IMR-90 (cell line): ENCODE measurements at regions not wholly inside any gene's neighbourhood (a gene's known extent, or its start where the extent isn't known, plus 50 kb on each side); places are given as distances from the start of the nearest gene placed in this dataset.
"Not testable (repeated sequence)": the region's sequence is repeated elsewhere in the genome, so short reads cannot be mapped to it uniquely, and the experiment has no call there.

Experiments used
- ATAC-seq: fragments of 200-7000 bp; cut with Tn5 transposase; 2 replicates; pipeline ENCODE4 v1.9.1; 2020; ENCODE audit warnings: low read depth, mild to moderate bottlenecking, moderate library complexity
- BruUV-seq: library from RNA; stranded (reverse); fragments of 400-500 nt; replicated peaks from 2 replicates; lab custom pipeline; 2021; lab: Mats Ljungman, UMichigan
- CTCF ChIA-PET: fragments of 300-600 bp; formaldehyde crosslinking; extraction: SDS; loops from one replicate; lab custom pipeline; 2021; ENCODE audit warnings: antibody characterized with exemption; lab: Yijun Ruan, JAX
- POLR2A ChIA-PET: fragments of 300-600 bp; sonication (Branson Sonifier 250); formaldehyde crosslinking; loops from one replicate; lab custom pipeline; 2022; ENCODE audit warnings: antibody characterized with exemption; ENCODE audit not compliant: unreplicated experiment; lab: Charles Lee
- DNase-seq: peaks from one replicate; pipeline ENCODE4 v3.0.0; 2013
- H2AFZ ChIP-seq: replicated peaks from 2 replicates; pipeline ENCODE3; 2013; ENCODE audit warnings: low read length, mild to moderate bottlenecking; ENCODE audit not compliant: poor library complexity
- H2AK5ac ChIP-seq: 2 replicates; pipeline ENCODE4 v1.6.1; 2013; ENCODE audit warnings: low read depth, low read length, inconsistent platforms
- H2AK9ac ChIP-seq: replicated peaks from 2 replicates; pipeline ENCODE3; 2013; ENCODE audit warnings: mild to moderate bottlenecking, low read depth, low read length, moderate library complexity; ENCODE audit not compliant: poor library complexity
- H2BK120ac ChIP-seq: 2 replicates; pipeline ENCODE4 v1.6.1; 2013; ENCODE audit warnings: low read depth, low read length, inconsistent platforms
- H2BK15ac ChIP-seq: 3 replicates; pipeline ENCODE4 v1.6.1; 2013; ENCODE audit warnings: low read depth, low read length, inconsistent platforms
- H2BK20ac ChIP-seq: 2 replicates; pipeline ENCODE4 v1.6.1; 2013; ENCODE audit warnings: low read depth, mild to moderate bottlenecking, inconsistent platforms, low read length, moderate library complexity
- H2BK5ac ChIP-seq: 2 replicates; pipeline ENCODE4 v1.6.1; 2013; ENCODE audit warnings: mild to moderate bottlenecking, low read depth, low read length, inconsistent platforms; ENCODE audit not compliant: poor library complexity, severe bottlenecking
- H3K14ac ChIP-seq: replicated peaks from 2 replicates; pipeline ENCODE4 v1.6.1; 2013; ENCODE audit warnings: low read depth, low read length, inconsistent platforms
- H3K18ac ChIP-seq: 2 replicates; pipeline ENCODE4 v1.6.1; 2013; ENCODE audit warnings: low read depth, low read length, control low read depth
- H3K23ac ChIP-seq: 2 replicates; pipeline ENCODE4 v1.6.1; 2013; ENCODE audit warnings: low read depth, low read length, inconsistent platforms
- H3K27ac ChIP-seq: 2 replicates; pipeline ENCODE4 v1.5.1; 2013; ENCODE audit warnings: mild to moderate bottlenecking, control low read depth, low read length; ENCODE audit not compliant: insufficient read depth
- H3K27me3 ChIP-seq: 2 replicates; pipeline ENCODE4 v1.6.1; 2013; ENCODE audit warnings: low read length; ENCODE audit not compliant: control insufficient read depth, insufficient read depth
- H3K36me3 ChIP-seq: 2 replicates; pipeline ENCODE4 v1.6.1; 2013; ENCODE audit warnings: low read length, mixed read lengths; ENCODE audit not compliant: control insufficient read depth, insufficient read depth
- H3K4ac ChIP-seq: 2 replicates; pipeline ENCODE4 v1.6.1; 2013; ENCODE audit warnings: low read depth, low read length, inconsistent platforms
- H3K4me1 ChIP-seq: 2 replicates; pipeline ENCODE4 v1.6.1; 2013; ENCODE audit warnings: low read length, mixed read lengths; ENCODE audit not compliant: control insufficient read depth, insufficient read depth
- H3K4me2 ChIP-seq: 2 replicates; pipeline ENCODE4 v1.6.1; 2013; ENCODE audit warnings: low read depth, mild to moderate bottlenecking, control low read depth, low read length, moderate library complexity
- H3K4me3 ChIP-seq: 2 replicates; pipeline ENCODE4 v1.5.1; 2013; ENCODE audit warnings: low read depth, mild to moderate bottlenecking, control low read depth, low read length, moderate library complexity; ENCODE audit not compliant: insufficient read depth
- H3K56ac ChIP-seq: 2 replicates; pipeline ENCODE4 v1.6.1; 2013; ENCODE audit warnings: low read length, inconsistent platforms; ENCODE audit not compliant: insufficient read depth; ENCODE audit errors: extremely low read depth
- H3K79me1 ChIP-seq, 2 experiments: 2 replicates each; pipeline ENCODE4 v1.6.1; 2013; ENCODE audit warnings: low read length in 2 of 2, inconsistent platforms in 1 of 2, low read depth in 1 of 2
- H3K9ac ChIP-seq: 2 replicates; pipeline ENCODE4 v1.6.1; 2013; ENCODE audit warnings: low read depth, low read length, control low read depth
- H3K9me1 ChIP-seq: 2 replicates; pipeline ENCODE4 v1.6.1; 2013; ENCODE audit warnings: low read length, inconsistent platforms; ENCODE audit not compliant: insufficient read depth
- H3K9me3 ChIP-seq: 2 replicates; pipeline ENCODE4 v1.6.1; 2013; ENCODE audit warnings: low read length; ENCODE audit not compliant: control insufficient read depth, insufficient read depth
- H4K20me1 ChIP-seq: 2 replicates; pipeline ENCODE4 v1.6.1; 2013; ENCODE audit warnings: low read length, inconsistent platforms; ENCODE audit not compliant: insufficient read depth
- H4K5ac ChIP-seq: 2 replicates; pipeline ENCODE4 v1.6.1; 2013; ENCODE audit warnings: mild to moderate bottlenecking, low read depth, low read length, control low read depth
- H4K8ac ChIP-seq, 2 experiments: 2 replicates each; pipeline ENCODE4 v1.6.1; 2013; ENCODE audit warnings: low read depth in 2 of 2, low read length in 2 of 2, control low read depth in 1 of 2, inconsistent platforms in 1 of 2
- H4K91ac ChIP-seq: 2 replicates; pipeline ENCODE4 v1.6.1; 2013; ENCODE audit warnings: low read depth, low read length, inconsistent platforms; ENCODE audit not compliant: insufficient read depth
- WGBS, 2 experiments: methylation state at CpG; one replicate each; pipeline versions ENCODE4 v1.1.5 to v1.1.7; 2013; ENCODE audit warnings: missing lambda C conversion rate in 2 of 2; ENCODE audit not compliant: insufficient read length in 1 of 2; ENCODE audit errors: extremely low coverage in 2 of 2; 5-methylcytosine and 5-hydroxymethylcytosine counted together
- dilution Hi-C: fragments of 300-500 bp; cut with HindIII; formaldehyde crosslinking; loops from one replicate; pipeline ENCODE4 v1.14.3; 2018; ENCODE audit warnings: low sequenced_read_pairs; ENCODE audit not compliant: unreplicated experiment
- in situ Hi-C: fragments of 300-500 bp; cut with MboI; formaldehyde crosslinking; loops from 3 replicates; pipeline ENCODE4 v1.14.3; 2019; ENCODE audit warnings: low sequenced_read_pairs, inconsistent platforms, mixed read lengths
- intact Hi-C: fragments of 100-400 bp; cut with micrococcal nuclease; formaldehyde crosslinking; loops from 2 replicates; pipeline ENCODE4 v1.10.0; 2022

- H3K18ac ChIP-seq, H3K14ac ChIP-seq, H3K9ac ChIP-seq, dilution Hi-C loops, H3K4me2 ChIP-seq, H4K91ac ChIP-seq, H3K9me1 ChIP-seq, H3K27ac ChIP-seq, H3K4ac ChIP-seq, H3K23ac ChIP-seq, H3K36me3 ChIP-seq, ATAC-seq, H2BK15ac ChIP-seq, H3K9me3 ChIP-seq, H4K8ac ChIP-seq, H2AFZ ChIP-seq, H3K56ac ChIP-seq, H2BK20ac ChIP-seq, H4K20me1 ChIP-seq, BruUV-seq, POLR2A ChIA-PET, H3K79me1 ChIP-seq, H2AK5ac ChIP-seq, H2AK9ac ChIP-seq, H2BK5ac ChIP-seq, H3K27me3 ChIP-seq, in situ Hi-C loops, H4K5ac ChIP-seq, intact Hi-C loops, H2BK120ac ChIP-seq, H3K4me1 ChIP-seq, DNase-seq, H3K4me3 ChIP-seq: not testable (repeated sequence)
- CTCF ChIA-PET, result interaction anchor here (0.6 kb wide), 2 partner anchors 229 to 1134 kb away, joined by 3 read pairs; no protein-coding TSS in a partner anchor
- WGBS, 2 experiments, result no CpG with 5 or more reads among the region's 2 CpGs
Observed at GRCh38 chr3:178363048-178363447, 173.2 kb upstream of the KCNMB2 start.
